ENCODE measurements at regions not wholly inside any gene's neighbourhood (a gene's known extent, or its start where the extent isn't known, plus 50 kb on each side); places are given as distances from the start of the nearest gene placed in this dataset.

GRCh38 chr6:95946906-95947305, 68.9 kb upstream of the FUT9 start:
- 80 to 88% (median 85%) methylated on average over 2 of the region's 2 CpGs for WGBS, 4 donors
- H3K36me3 ChIP-seq = no peaks in the 10 kb centered on the region
- no peaks in the 10 kb centered on the region for H3K27me3 ChIP-seq
- ATAC-seq (no peak), DNase-seq (no peak)
- H3K4me1 ChIP-seq = no peaks in the 10 kb centered on the region
- H3K27ac ChIP-seq = no peak overlapping the region
- peaks cover 0 to 7% (median 0%) of the 10 kb centered on the region in 12 donors for H3K9me3 ChIP-seq
- intact Hi-C loops (cut with DNase I) = no loop called here
- no peak overlapping the region for H3K4me3 ChIP-seq
- TF ChIP-seq, protein P1, sequence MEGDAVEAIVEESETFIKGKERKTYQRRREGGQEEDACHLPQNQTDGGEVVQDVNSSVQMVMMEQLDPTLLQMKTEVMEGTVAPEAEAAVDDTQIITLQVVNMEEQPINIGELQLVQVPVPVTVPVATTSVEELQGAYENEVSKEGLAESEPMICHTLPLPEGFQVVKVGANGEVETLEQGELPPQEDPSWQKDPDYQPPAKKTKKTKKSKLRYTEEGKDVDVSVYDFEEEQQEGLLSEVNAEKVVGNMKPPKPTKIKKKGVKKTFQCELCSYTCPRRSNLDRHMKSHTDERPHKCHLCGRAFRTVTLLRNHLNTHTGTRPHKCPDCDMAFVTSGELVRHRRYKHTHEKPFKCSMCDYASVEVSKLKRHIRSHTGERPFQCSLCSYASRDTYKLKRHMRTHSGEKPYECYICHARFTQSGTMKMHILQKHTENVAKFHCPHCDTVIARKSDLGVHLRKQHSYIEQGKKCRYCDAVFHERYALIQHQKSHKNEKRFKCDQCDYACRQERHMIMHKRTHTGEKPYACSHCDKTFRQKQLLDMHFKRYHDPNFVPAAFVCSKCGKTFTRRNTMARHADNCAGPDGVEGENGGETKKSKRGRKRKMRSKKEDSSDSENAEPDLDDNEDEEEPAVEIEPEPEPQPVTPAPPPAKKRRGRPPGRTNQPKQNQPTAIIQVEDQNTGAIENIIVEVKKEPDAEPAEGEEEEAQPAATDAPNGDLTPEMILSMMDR (IDR thresholded peaks at IDR 0.05) = no peak
- no peak for TF ChIP-seq POLR2A (IDR thresholded peaks at IDR 0.05)

DNA sequence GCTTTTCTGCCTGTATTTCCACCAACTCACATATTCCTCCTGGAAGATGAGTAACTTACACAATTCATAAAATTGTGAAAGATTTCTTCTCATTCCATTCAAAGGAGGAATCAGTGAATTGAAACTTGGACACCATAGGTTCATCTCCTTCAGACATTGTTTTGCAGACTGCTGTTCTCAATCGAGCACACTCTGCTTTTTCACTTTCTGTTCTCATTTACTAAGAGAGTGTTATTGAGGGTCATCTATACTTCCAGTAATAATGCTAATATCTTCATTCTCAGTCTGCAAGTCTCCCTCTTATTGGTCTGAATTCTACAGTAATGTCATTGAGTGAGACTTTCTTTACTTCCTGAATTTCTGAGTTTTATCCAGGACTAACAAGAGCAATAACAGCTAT, 67.5 kb upstream of the FUT9 start:
- no peak overlapping the region for H3K4me3 ChIP-seq

GRCh38 chr6:95949985-95950384, 65.8 kb upstream of the FUT9 start:
- WGBS, 4 donors = 53 to 64% (median 58%) methylated on average over 2 of the region's 2 CpGs

More for the DNA sequence above, 67.5 kb upstream of the FUT9 start:
- Histone ChIP-seq H3K27me3 (no peaks in the 10 kb centered on the region), H3K36me3 (no peaks in the 10 kb centered on the region), H3K4me1 (no peaks in the 10 kb centered on the region), H3K27ac (no peak overlapping the region), H3K9me3 (peaks cover 0 to 7% (median 0%) of the 10 kb centered on the region in 12 donors)
- intact Hi-C loops (cut with DNase I) = no loop called here
- ATAC-seq (no peak), DNase-seq (no peak)
- TF ChIP-seq POLR2A (IDR thresholded peaks at IDR 0.05) = no peak
- TF ChIP-seq, protein P1 (IDR thresholded peaks at IDR 0.05) = no peak
- 52 to 72% (median 63%) methylated on average over 1 of the region's 1 CpG for WGBS, 4 donors

GRCh38 chr6:95958686-95959085, 57.1 kb upstream of the FUT9 start:
- whole genome bisulfite sequencing, 4 donors = 69 to 81% (median 77%) methylated on average over 1 of the region's 1 CpG
- no peak for DNase-seq
- Histone ChIP-seq H3K9me3 (no peaks in the 10 kb centered on the region), H3K27ac (no peak overlapping the region), H3K27me3 (no peaks in the 10 kb centered on the region), H3K4me1 (no peaks in the 10 kb centered on the region), H3K36me3 (no peaks in the 10 kb centered on the region), H3K4me3 (no peak overlapping the region)
- no peak for ATAC-seq
- TF ChIP-seq, protein P1 (IDR thresholded peaks at IDR 0.05) = no peak
- no peak for TF ChIP-seq POLR2A (IDR thresholded peaks at IDR 0.05)
- intact Hi-C loops (cut with DNase I) = no loop called here

More at GRCh38 chr6:95949985-95950384, 65.8 kb upstream of the FUT9 start:
- H3K4me1 ChIP-seq = no peaks in the 10 kb centered on the region
- intact Hi-C loops (cut with DNase I) = no loop called here
- H3K4me3 ChIP-seq = no peak overlapping the region
- peaks cover 0 to 7% (median 0%) of the 10 kb centered on the region in 12 donors for H3K9me3 ChIP-seq
- H3K27me3 ChIP-seq = no peaks in the 10 kb centered on the region
- TF ChIP-seq POLR2A (IDR thresholded peaks at IDR 0.05) = no peak
- TF ChIP-seq, protein P1 (IDR thresholded peaks at IDR 0.05) = no peak
- no peaks in the 10 kb centered on the region for H3K36me3 ChIP-seq
- no peak for ATAC-seq
- DNase-seq = no peak
- no peak overlapping the region for H3K27ac ChIP-seq

All from heart left ventricle (tissue), 16 donors.